Neural cell (in vitro differentiated cells): ENCODE measurements at regions not wholly inside any gene's neighbourhood (a gene's known extent, or its start where the extent isn't known, plus 50 kb on each side); places are given as distances from the start of the nearest gene placed in this dataset.

Experiments used
- H2AFZ ChIP-seq: fragments of 200-600, 300-800 bp; sonication (generic), shearing (Covaris generic); 2 replicates; pipeline ENCODE4 v1.6.0; 2014; ENCODE audit warnings: low read depth, mild to moderate bottlenecking, antibody characterized with exemption, low read length, moderate library complexity
- H3F3A ChIP-seq: fragments of 200-600 bp; shearing (Covaris generic); 2 replicates; pipeline ENCODE4 v1.6.1; 2016; ENCODE audit warnings: mild to moderate bottlenecking, moderate library complexity, mixed read lengths, antibody characterized with exemption, low read length; ENCODE audit not compliant: insufficient read depth, poor library complexity, severe bottlenecking
- H3K27ac ChIP-seq: fragments of 200-600, 300-800 bp; sonication (generic), shearing (Covaris generic); 2 replicates; pipeline ENCODE4 v1.5.1; 2014; ENCODE audit warnings: mild to moderate bottlenecking, low read length, moderate library complexity
- H3K27me3 ChIP-seq: fragments of 300-800, 200-600 bp; sonication (generic), shearing (Covaris generic); 2 replicates; pipeline ENCODE4 v1.6.0; 2014; ENCODE audit warnings: mild to moderate bottlenecking, low read depth, low read length, moderate library complexity; ENCODE audit not compliant: insufficient read depth
- H3K36me3 ChIP-seq: fragments of 300-800, 200-600 bp; sonication (generic), shearing (Covaris generic); 2 replicates; pipeline ENCODE4 v1.5.1; 2014; ENCODE audit warnings: mild to moderate bottlenecking, antibody characterized with exemption, low read length, moderate library complexity; ENCODE audit not compliant: insufficient read depth
- H3K4me2 ChIP-seq: fragments of 300-800, 200-600 bp; sonication (generic), shearing (Covaris generic); 2 replicates; pipeline ENCODE4 v1.6.0; 2014; ENCODE audit warnings: mild to moderate bottlenecking, low read length
- H3K4me3 ChIP-seq: fragments of 300-800, 200-600 bp; sonication (generic), shearing (Covaris generic); 2 replicates; pipeline ENCODE4 v1.5.1; 2014; ENCODE audit warnings: mild to moderate bottlenecking, low read length, moderate library complexity
- H3K79me2 ChIP-seq: fragments of 200-600 bp; shearing (Covaris generic); replicated peaks from 2 replicates; pipeline ENCODE4 v1.6.0; 2014; ENCODE audit warnings: mild to moderate bottlenecking, low read length, moderate library complexity; ENCODE audit not compliant: insufficient read depth
- H3K9ac ChIP-seq: fragments of 300-800, 200-600 bp; sonication (generic), shearing (Covaris generic); 2 replicates; pipeline ENCODE4 v1.6.1; 2016; ENCODE audit warnings: mild to moderate bottlenecking, low read length, mixed read lengths
- H3K9me2 ChIP-seq: fragments of 200-600 bp; shearing (Covaris generic); 2 replicates; pipeline ENCODE4 v1.6.1; 2016; ENCODE audit warnings: mild to moderate bottlenecking, low read length, mixed read lengths; ENCODE audit not compliant: insufficient read depth
- H3K9me3 ChIP-seq: fragments of 200-600, 300-800 bp; sonication (generic), shearing (Covaris generic); 2 replicates; pipeline ENCODE4 v1.6.1; 2016; ENCODE audit warnings: mild to moderate bottlenecking, mixed run types, low read length, moderate library complexity, mixed read lengths
- H4K20me1 ChIP-seq: fragments of 200-600 bp; shearing (Covaris generic); 2 replicates; pipeline ENCODE4 v1.6.1; 2016; ENCODE audit warnings: mild to moderate bottlenecking, mixed run types; ENCODE audit not compliant: insufficient read depth
- EP300 ChIP-seq: fragments of 450-650 bp; conservative IDR thresholded peaks from 2 replicates; pipeline ENCODE4 v1.6.1; 2014; ENCODE audit warnings: antibody characterized with exemption, mild to moderate bottlenecking, moderate library complexity; ENCODE audit not compliant: poor library complexity, severe bottlenecking
- EZH2 ChIP-seq: fragments of 200-600, 300-800 bp; shearing (Covaris generic), sonication (generic); IDR thresholded peaks from 2 replicates; pipeline ENCODE4 v1.6.1; 2014; ENCODE audit warnings: antibody characterized with exemption, low read length, borderline replicate concordance, mild to moderate bottlenecking; ENCODE audit not compliant: insufficient read depth, poor library complexity, severe bottlenecking
- MXI1 ChIP-seq: fragments of 450-650 bp; conservative IDR thresholded peaks from 2 replicates; pipeline ENCODE4 v1.6.1; 2014; ENCODE audit warnings: antibody characterized with exemption, mild to moderate bottlenecking; ENCODE audit not compliant: poor library complexity, severe bottlenecking
- POLR2AphosphoS5 ChIP-seq: IDR thresholded peaks from 2 replicates; pipeline ENCODE4 v1.6.1; 2012
- RAD21 ChIP-seq: fragments of 450-650 bp; conservative IDR thresholded peaks from 2 replicates; pipeline ENCODE4 v1.6.1; 2014; ENCODE audit warnings: antibody characterized with exemption, mild to moderate bottlenecking, moderate library complexity
- SMC3 ChIP-seq: fragments of 450-650 bp; conservative IDR thresholded peaks from 2 replicates; pipeline ENCODE4 v1.6.1; 2014; ENCODE audit warnings: antibody characterized with exemption, mild to moderate bottlenecking, moderate library complexity; ENCODE audit not compliant: poor library complexity
- TAF1 ChIP-seq: IDR thresholded peaks from 2 replicates; pipeline ENCODE4 v1.6.1; 2012; ENCODE audit warnings: low read depth
- TF ChIP-seq, protein P1 (sequence below): IDR thresholded peaks from 2 replicates; pipeline ENCODE4 v1.6.1; 2012; ENCODE audit warnings: borderline replicate concordance
- TF ChIP-seq, protein P2 (sequence below): fragments of 450-650 bp; IDR thresholded peaks from 2 replicates; pipeline ENCODE4 v1.5.1; 2014; ENCODE audit warnings: antibody characterized with exemption, mild to moderate bottlenecking, moderate library complexity; ENCODE audit not compliant: poor library complexity, severe bottlenecking

DNA sequence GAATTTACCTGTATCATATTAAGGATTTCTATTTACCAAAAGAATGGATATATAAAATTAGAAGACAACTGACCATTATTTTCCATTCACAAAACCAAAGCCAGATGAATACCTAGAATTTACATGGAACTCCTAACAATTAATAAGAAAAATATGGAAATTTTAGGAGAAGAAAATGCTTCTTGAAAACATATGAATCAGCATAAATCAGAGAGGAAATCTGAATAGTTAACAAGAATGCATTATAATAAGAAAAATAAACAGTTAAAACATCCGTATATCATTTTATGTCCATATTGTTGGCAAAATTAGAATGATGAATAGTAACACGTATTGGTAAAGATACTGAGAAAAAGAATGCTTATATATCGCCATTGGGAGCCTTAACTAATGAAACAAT, 505.5 kb downstream of the NEBL start:
- no peaks in the 10 kb centered on the region for H3K9me3 ChIP-seq
- H3K36me3 ChIP-seq = no peaks in the 10 kb centered on the region
- no peaks in the 10 kb centered on the region for H3K79me2 ChIP-seq
- H4K20me1 ChIP-seq = no peaks in the 10 kb centered on the region
- no peaks in the 10 kb centered on the region for H3K9me2 ChIP-seq
- H3K9ac ChIP-seq = no peak overlapping the region
- H3F3A ChIP-seq = no peaks in the 10 kb centered on the region
- no peaks in the 10 kb centered on the region for H3K27me3 ChIP-seq
- TF ChIP-seq, protein P1, sequence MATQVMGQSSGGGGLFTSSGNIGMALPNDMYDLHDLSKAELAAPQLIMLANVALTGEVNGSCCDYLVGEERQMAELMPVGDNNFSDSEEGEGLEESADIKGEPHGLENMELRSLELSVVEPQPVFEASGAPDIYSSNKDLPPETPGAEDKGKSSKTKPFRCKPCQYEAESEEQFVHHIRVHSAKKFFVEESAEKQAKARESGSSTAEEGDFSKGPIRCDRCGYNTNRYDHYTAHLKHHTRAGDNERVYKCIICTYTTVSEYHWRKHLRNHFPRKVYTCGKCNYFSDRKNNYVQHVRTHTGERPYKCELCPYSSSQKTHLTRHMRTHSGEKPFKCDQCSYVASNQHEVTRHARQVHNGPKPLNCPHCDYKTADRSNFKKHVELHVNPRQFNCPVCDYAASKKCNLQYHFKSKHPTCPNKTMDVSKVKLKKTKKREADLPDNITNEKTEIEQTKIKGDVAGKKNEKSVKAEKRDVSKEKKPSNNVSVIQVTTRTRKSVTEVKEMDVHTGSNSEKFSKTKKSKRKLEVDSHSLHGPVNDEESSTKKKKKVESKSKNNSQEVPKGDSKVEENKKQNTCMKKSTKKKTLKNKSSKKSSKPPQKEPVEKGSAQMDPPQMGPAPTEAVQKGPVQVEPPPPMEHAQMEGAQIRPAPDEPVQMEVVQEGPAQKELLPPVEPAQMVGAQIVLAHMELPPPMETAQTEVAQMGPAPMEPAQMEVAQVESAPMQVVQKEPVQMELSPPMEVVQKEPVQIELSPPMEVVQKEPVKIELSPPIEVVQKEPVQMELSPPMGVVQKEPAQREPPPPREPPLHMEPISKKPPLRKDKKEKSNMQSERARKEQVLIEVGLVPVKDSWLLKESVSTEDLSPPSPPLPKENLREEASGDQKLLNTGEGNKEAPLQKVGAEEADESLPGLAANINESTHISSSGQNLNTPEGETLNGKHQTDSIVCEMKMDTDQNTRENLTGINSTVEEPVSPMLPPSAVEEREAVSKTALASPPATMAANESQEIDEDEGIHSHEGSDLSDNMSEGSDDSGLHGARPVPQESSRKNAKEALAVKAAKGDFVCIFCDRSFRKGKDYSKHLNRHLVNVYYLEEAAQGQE = no peak
- TF ChIP-seq POLR2AphosphoS5 (no peak), RAD21 (no peak), EZH2 (no peak), SMC3 (no peak), EP300 (no peak), TAF1 (no peak), MXI1 (no peak)
- TF ChIP-seq, protein P2, sequence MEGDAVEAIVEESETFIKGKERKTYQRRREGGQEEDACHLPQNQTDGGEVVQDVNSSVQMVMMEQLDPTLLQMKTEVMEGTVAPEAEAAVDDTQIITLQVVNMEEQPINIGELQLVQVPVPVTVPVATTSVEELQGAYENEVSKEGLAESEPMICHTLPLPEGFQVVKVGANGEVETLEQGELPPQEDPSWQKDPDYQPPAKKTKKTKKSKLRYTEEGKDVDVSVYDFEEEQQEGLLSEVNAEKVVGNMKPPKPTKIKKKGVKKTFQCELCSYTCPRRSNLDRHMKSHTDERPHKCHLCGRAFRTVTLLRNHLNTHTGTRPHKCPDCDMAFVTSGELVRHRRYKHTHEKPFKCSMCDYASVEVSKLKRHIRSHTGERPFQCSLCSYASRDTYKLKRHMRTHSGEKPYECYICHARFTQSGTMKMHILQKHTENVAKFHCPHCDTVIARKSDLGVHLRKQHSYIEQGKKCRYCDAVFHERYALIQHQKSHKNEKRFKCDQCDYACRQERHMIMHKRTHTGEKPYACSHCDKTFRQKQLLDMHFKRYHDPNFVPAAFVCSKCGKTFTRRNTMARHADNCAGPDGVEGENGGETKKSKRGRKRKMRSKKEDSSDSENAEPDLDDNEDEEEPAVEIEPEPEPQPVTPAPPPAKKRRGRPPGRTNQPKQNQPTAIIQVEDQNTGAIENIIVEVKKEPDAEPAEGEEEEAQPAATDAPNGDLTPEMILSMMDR = no peak
- H3K4me3 ChIP-seq = no peak overlapping the region
- H2AFZ ChIP-seq = no peak overlapping the region
- H3K27ac ChIP-seq = no peak overlapping the region
- no peak overlapping the region for H3K4me2 ChIP-seq

DNA sequence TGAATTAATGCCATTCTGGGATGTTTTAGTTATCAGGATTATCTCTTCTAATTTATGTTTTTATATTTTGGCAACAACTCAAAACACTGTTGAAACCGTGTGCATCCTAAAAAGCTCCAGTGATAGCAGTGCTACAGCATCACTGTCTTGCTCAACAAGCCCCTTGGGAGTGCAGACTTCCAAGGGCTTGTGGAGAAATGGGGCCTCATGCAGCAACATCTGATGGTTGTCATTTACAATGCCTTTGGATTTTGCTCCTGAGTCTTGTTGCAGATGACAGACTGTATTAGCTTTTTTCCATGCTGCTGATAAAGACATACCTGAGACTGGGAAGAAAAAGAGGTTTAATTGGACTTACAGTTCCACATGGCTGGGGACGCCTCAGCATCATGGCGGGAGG, 515.4 kb downstream of the NEBL start:
- H3K36me3 ChIP-seq = no peaks in the 10 kb centered on the region
- H3K9ac ChIP-seq = no peak overlapping the region
- H3K9me3 ChIP-seq = no peaks in the 10 kb centered on the region
- no peak for TF ChIP-seq RAD21
- TF ChIP-seq POLR2AphosphoS5 = no peak
- no peak overlapping the region for H2AFZ ChIP-seq
- no peak overlapping the region for H3K4me3 ChIP-seq
- no peaks in the 10 kb centered on the region for H3F3A ChIP-seq
- no peak overlapping the region for H3K27ac ChIP-seq
- no peaks in the 10 kb centered on the region for H3K79me2 ChIP-seq
- H3K4me2 ChIP-seq = no peak overlapping the region
- H3K9me2 ChIP-seq = no peaks in the 10 kb centered on the region
- H3K27me3 ChIP-seq = no peaks in the 10 kb centered on the region
- H4K20me1 ChIP-seq = no peaks in the 10 kb centered on the region

DNA sequence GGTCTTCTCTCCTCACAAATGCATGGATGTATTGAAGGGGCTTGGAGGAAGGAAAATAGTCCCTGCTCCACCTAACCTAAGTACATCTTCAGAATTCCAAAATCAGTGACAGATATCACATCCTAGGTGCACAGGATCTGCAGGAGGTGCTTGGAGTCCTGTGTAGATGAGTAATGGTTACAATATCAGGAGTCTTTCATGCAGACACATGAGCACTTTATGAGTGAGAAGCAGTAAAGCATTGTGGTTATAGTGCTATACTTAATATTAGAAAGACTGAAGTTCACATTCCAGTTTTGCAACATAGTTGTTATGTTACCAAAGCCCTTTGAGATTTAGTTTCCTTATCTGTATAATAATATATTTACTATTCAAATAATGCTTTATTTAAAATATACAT, 516.7 kb downstream of the NEBL start:
- Histone ChIP-seq H3K36me3 (no peaks in the 10 kb centered on the region), H3K27me3 (no peaks in the 10 kb centered on the region), H3K9me2 (no peaks in the 10 kb centered on the region), H4K20me1 (no peaks in the 10 kb centered on the region), H3K4me3 (no peak overlapping the region), H3K79me2 (no peaks in the 10 kb centered on the region), H3K9me3 (no peaks in the 10 kb centered on the region), H2AFZ (no peak overlapping the region), H3F3A (no peaks in the 10 kb centered on the region), H3K4me2 (no peak overlapping the region), H3K9ac (no peak overlapping the region), H3K27ac (no peak overlapping the region)
- TF ChIP-seq POLR2AphosphoS5 (no peak), MXI1 (no peak), EP300 (no peak), TAF1 (no peak), RAD21 (no peak), EZH2 (no peak), SMC3 (no peak)
- TF ChIP-seq, protein P1 = no peak
- TF ChIP-seq, protein P2 = no peak
